ENCODE measurements at regions not wholly inside any gene's neighbourhood (a gene's known extent, or its start where the extent isn't known, plus 50 kb on each side); places are given as distances from the start of the nearest gene placed in this dataset.
A peak's percentile ranks its signal among the peaks of the same experiment; 100 is the strongest.
"Not testable (repeated sequence)": the region's sequence is repeated elsewhere in the genome, so short reads cannot be mapped to it uniquely, and the experiment has no call there.

DNA sequence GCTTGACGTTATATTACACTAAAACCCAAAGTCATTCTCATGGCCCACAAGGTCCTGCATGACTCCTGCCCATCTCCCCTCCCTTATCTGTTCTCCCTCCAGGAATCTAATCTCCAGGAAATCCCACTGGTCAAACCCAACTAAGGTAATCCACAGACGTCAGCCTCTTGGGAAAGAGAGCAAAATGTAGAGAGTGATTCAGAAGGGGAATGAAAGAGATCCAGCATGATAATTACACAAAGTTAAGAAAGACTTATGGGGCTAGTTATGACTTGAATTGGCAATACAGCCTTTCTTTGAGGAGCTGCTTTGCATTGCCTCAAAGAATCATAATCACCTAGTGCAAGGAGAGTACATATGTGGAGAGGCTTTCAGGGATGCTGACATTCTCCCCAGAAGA lies 137.8 kb upstream of the MYRIP start:
- Mint-ChIP-seq H3K36me3 (ENCODE audit: low read depth) (no peaks in the 10 kb centered on the region), H3K27ac (no peak overlapping the region), H3K9me3 (no peaks in the 10 kb centered on the region), H3K4me1 (no peaks in the 10 kb centered on the region), H3K4me3 (no peak overlapping the region), H3K27me3 (peaks cover 5% of the 10 kb centered on the region)
- no peak for DNase-seq
- intact Hi-C loops (cut with micrococcal nuclease): no loop called here

DNA sequence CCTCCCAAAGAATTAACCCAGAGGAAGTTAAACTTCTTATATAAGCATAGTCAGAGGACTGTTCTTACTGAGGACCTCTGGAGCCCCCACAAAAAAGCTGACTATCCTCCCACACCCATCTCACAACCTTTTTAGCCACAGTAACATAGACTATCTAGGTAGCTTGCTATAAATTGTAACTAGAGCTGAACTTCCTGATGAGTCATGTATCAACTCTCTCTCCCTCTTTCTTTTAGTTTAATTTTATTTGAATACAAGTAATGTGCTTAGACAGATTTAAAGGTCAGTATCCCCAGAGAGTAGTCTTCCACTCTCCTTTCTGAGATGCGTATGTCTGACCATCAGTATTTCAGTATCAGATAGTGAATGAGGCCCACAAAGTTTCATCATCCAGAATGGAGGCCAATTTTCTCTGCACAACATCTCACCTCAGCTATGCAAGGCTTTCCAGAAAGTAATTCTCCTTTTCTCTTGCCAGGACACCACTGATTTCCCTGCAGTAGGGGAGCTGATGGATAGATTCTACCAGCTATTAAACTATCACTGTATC lies 104.0 kb upstream of the MYRIP start:
- no peaks in the 10 kb centered on the region for H3K9me3 Mint-ChIP-seq
- peaks cover 5% of the 10 kb centered on the region for H3K27me3 Mint-ChIP-seq
- H3K27ac Mint-ChIP-seq: no peak overlapping the region
- H3K4me3 Mint-ChIP-seq: no peak overlapping the region
- intact Hi-C loops (cut with micrococcal nuclease): loop anchor here (5.0 kb wide), 2 partner anchors 472 to 612 kb away; no protein-coding TSS in a partner anchor
- H3K4me1 Mint-ChIP-seq: no peaks in the 10 kb centered on the region
- no peaks in the 10 kb centered on the region for H3K36me3 Mint-ChIP-seq (ENCODE audit: low read depth)
- DNase-seq: no peak

GRCh38 chr3:39707314-39707909 lies 102.0 kb upstream of the MYRIP start:
- Mint-ChIP-seq H3K27ac (no peak overlapping the region), H3K4me3 (no peak overlapping the region), H3K4me1 (no peaks in the 10 kb centered on the region), H3K9me3 (no peaks in the 10 kb centered on the region), H3K36me3 (ENCODE audit: low read depth) (no peaks in the 10 kb centered on the region), H3K27me3 (peaks cover 5% of the 10 kb centered on the region)
- intact Hi-C loops (cut with micrococcal nuclease): loop anchor here (1.0 to 5.0 kb wide), 3 partner anchors 283 to 610 kb away; no protein-coding TSS in a partner anchor
- peak; percentile 59 for DNase-seq

GRCh38 chr3:39712413-39713048 lies 96.9 kb upstream of the MYRIP start:
- peaks cover 3% of the 10 kb centered on the region for H3K27me3 Mint-ChIP-seq
- H3K27ac Mint-ChIP-seq: no peak overlapping the region
- H3K4me3 Mint-ChIP-seq: no peak overlapping the region
- H3K36me3 Mint-ChIP-seq (ENCODE audit: low read depth): no peaks in the 10 kb centered on the region
- no peaks in the 10 kb centered on the region for H3K9me3 Mint-ChIP-seq
- no peaks in the 10 kb centered on the region for H3K4me1 Mint-ChIP-seq
- intact Hi-C loops (cut with micrococcal nuclease): no loop called here
- no peak for DNase-seq

- intact Hi-C loops (cut with micrococcal nuclease); DNase-seq; H3K27ac Mint-ChIP-seq; H3K36me3 Mint-ChIP-seq (ENCODE audit: low read depth); H3K4me1 Mint-ChIP-seq; H3K9me3 Mint-ChIP-seq; H3K27me3 Mint-ChIP-seq; H3K4me3 Mint-ChIP-seq: not testable (repeated sequence)
Measured at GRCh38 chr3:39713341-39713740, 96.1 kb upstream of the MYRIP start.

GRCh38 chr3:39716849-39717248 lies 92.6 kb upstream of the MYRIP start:
- no peaks in the 10 kb centered on the region for H3K27me3 Mint-ChIP-seq
- no peaks in the 10 kb centered on the region for H3K9me3 Mint-ChIP-seq
- DNase-seq: no peak
- intact Hi-C loops (cut with micrococcal nuclease): no loop called here
- no peak overlapping the region for H3K4me3 Mint-ChIP-seq
- H3K36me3 Mint-ChIP-seq (ENCODE audit: low read depth): no peaks in the 10 kb centered on the region
- H3K27ac Mint-ChIP-seq: no peak overlapping the region
- H3K4me1 Mint-ChIP-seq: no peaks in the 10 kb centered on the region

GRCh38 chr3:39718674-39719595 lies 90.5 kb upstream of the MYRIP start:
- H3K27ac Mint-ChIP-seq: no peak overlapping the region
- H3K27me3 Mint-ChIP-seq: no peaks in the 10 kb centered on the region
- no peaks in the 10 kb centered on the region for H3K4me1 Mint-ChIP-seq
- no peak for DNase-seq
- intact Hi-C loops (cut with micrococcal nuclease): no loop called here
- no peaks in the 10 kb centered on the region for H3K36me3 Mint-ChIP-seq (ENCODE audit: low read depth)
- no peak overlapping the region for H3K4me3 Mint-ChIP-seq
- no peaks in the 10 kb centered on the region for H3K9me3 Mint-ChIP-seq

GRCh38 chr3:39721076-39721475 lies 88.3 kb upstream of the MYRIP start:
- no peak overlapping the region for H3K4me3 Mint-ChIP-seq
- H3K36me3 Mint-ChIP-seq (ENCODE audit: low read depth): no peaks in the 10 kb centered on the region
- no peak overlapping the region for H3K27ac Mint-ChIP-seq
- no peak for DNase-seq
- intact Hi-C loops (cut with micrococcal nuclease): no loop called here
- H3K9me3 Mint-ChIP-seq: no peaks in the 10 kb centered on the region
- no peaks in the 10 kb centered on the region for H3K4me1 Mint-ChIP-seq
- H3K27me3 Mint-ChIP-seq: no peaks in the 10 kb centered on the region

DNA sequence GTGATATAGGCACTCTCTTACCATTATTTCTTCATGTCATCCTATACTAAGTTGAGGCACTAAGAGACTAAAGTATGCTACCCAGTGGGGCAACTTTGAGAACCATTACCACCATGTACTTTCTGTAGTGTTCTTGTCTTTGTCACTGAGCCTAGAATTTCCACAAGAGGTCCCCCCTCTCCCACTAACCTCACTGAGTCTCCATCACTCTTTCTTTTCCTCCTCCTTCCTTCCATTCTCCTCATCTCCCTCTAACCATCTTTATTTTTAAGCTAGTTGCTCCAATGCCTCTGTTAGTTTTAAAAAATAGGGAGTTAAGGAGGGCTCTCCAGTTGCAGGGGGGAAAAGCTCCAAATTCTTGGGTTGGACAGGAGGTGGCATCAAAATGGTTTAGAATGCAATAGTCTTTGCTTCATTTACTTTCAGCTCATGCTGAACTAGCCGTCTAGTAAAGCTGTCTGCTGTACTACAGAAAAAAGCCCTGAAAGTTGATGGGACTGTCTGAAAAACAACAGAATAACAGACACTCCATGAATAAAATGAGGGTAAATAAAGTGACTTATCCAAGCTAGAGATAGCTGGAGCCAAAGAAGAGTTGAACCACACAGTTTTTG lies 85.1 kb upstream of the MYRIP start:
- Mint-ChIP-seq H3K9me3 (no peaks in the 10 kb centered on the region), H3K27ac (no peak overlapping the region), H3K4me3 (no peak overlapping the region), H3K36me3 (ENCODE audit: low read depth) (no peaks in the 10 kb centered on the region), H3K27me3 (no peaks in the 10 kb centered on the region), H3K4me1 (no peaks in the 10 kb centered on the region)
- DNase-seq: no peak
- intact Hi-C loops (cut with micrococcal nuclease): no loop called here

DNA sequence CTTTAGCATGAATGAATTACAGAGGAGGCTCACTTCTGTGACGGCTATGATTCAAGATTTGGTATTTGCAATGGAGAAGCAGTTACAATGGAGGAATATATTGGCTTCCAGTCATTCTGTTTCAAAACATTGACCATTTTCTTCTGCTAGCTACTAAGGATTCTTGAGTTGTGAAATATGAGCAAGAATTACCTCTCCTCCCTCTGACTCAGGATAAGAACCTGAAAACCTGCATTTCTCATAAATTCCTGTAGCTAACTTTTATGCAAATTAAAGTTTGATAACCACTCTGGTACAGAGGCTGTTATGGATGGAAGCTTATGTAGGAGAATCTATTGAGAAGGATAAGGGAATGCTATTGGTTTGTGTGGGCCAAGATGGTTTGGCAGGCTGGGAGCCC lies 84.1 kb upstream of the MYRIP start:
- DNase-seq: no peak
- Mint-ChIP-seq H3K9me3 (no peaks in the 10 kb centered on the region), H3K27ac (no peak overlapping the region), H3K4me3 (no peak overlapping the region), H3K27me3 (no peaks in the 10 kb centered on the region), H3K36me3 (ENCODE audit: low read depth) (no peaks in the 10 kb centered on the region), H3K4me1 (no peaks in the 10 kb centered on the region)
- intact Hi-C loops (cut with micrococcal nuclease): no loop called here

GRCh38 chr3:39727415-39727814 lies 82.0 kb upstream of the MYRIP start:
- Mint-ChIP-seq H3K9me3 (no peaks in the 10 kb centered on the region), H3K4me3 (no peak overlapping the region), H3K4me1 (no peaks in the 10 kb centered on the region), H3K27me3 (no peaks in the 10 kb centered on the region), H3K36me3 (ENCODE audit: low read depth) (no peaks in the 10 kb centered on the region), H3K27ac (no peak overlapping the region)
- DNase-seq: no peak
- intact Hi-C loops (cut with micrococcal nuclease): no loop called here

- intact Hi-C loops (cut with micrococcal nuclease): no loop called here
- Mint-ChIP-seq H3K27ac (no peak overlapping the region), H3K4me3 (no peak overlapping the region), H3K36me3 (ENCODE audit: low read depth) (no peaks in the 10 kb centered on the region), H3K27me3 (no peaks in the 10 kb centered on the region), H3K9me3 (no peaks in the 10 kb centered on the region), H3K4me1 (no peaks in the 10 kb centered on the region)
- no peak for DNase-seq
Measured at GRCh38 chr3:39733804-39734203, 75.6 kb upstream of the MYRIP start.

DNA sequence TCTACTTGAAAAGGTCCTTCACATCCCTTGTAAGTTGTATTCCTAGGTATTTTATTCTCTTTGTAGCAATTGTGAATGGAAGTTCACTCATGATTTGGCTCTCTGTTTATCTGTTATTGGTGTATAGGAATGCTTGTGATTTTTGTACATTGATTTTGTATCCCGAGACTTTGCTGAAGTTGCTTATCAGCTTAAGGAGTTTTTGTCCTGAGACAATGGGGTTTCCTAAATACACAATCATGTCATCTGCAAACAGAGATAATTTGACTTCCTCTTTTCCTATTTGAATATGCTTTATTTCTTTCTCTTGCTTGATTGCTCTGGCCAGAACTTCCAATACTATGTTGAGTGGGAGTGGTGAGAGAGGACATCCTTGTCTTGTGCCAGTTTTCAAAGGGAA lies 69.8 kb upstream of the MYRIP start:
- H3K27me3 Mint-ChIP-seq; H3K4me3 Mint-ChIP-seq; H3K27ac Mint-ChIP-seq; DNase-seq; H3K36me3 Mint-ChIP-seq (ENCODE audit: low read depth); H3K9me3 Mint-ChIP-seq; intact Hi-C loops (cut with micrococcal nuclease); H3K4me1 Mint-ChIP-seq: not testable (repeated sequence)

GRCh38 chr3:39744746-39745145 lies 64.7 kb upstream of the MYRIP start:
- no peak for DNase-seq
- Mint-ChIP-seq H3K36me3 (ENCODE audit: low read depth) (no peaks in the 10 kb centered on the region), H3K27me3 (no peaks in the 10 kb centered on the region), H3K4me3 (no peak overlapping the region), H3K27ac (no peak overlapping the region), H3K4me1 (no peaks in the 10 kb centered on the region), H3K9me3 (peaks cover 9% of the 10 kb centered on the region)
- intact Hi-C loops (cut with micrococcal nuclease): no loop called here
